Activated naive CD8-positive, alpha-beta T cell treated with anti-CD3 and anti-CD28 coated beads for 36 hours (primary cell): ENCODE measurements at regions not wholly inside any gene's neighbourhood (a gene's known extent, or its start where the extent isn't known, plus 50 kb on each side); places are given as distances from the start of the nearest gene placed in this dataset.
"Not testable (repeated sequence)": the region's sequence is repeated elsewhere in the genome, so short reads cannot be mapped to it uniquely, and the experiment has no call there.

ENCODE experiments used
- DNase-seq: peaks from one replicate; pipeline ENCODE4 v3.0.0; 2021
- H3K27ac Mint-ChIP-seq: one replicate; pipeline ENCODE4 v1.8.0; 2022; ENCODE audit warnings: mild to moderate bottlenecking, moderate library complexity, mixed read lengths
- H3K27me3 Mint-ChIP-seq: one replicate; pipeline ENCODE4 v1.8.0; 2022; ENCODE audit warnings: mild to moderate bottlenecking, mixed read lengths
- H3K36me3 Mint-ChIP-seq: one replicate; pipeline ENCODE4 v1.8.0; 2021; ENCODE audit warnings: mild to moderate bottlenecking, mixed read lengths
- H3K4me1 Mint-ChIP-seq: one replicate; pipeline ENCODE4 v1.8.0; 2021; ENCODE audit warnings: mixed read lengths
- H3K4me3 Mint-ChIP-seq: one replicate; pipeline ENCODE4 v1.8.0; 2022; ENCODE audit warnings: mild to moderate bottlenecking, moderate library complexity, mixed read lengths
- H3K9me3 Mint-ChIP-seq: one replicate; pipeline ENCODE4 v1.8.0; 2022; ENCODE audit warnings: mixed read lengths

- H3K36me3 Mint-ChIP-seq, H3K27ac Mint-ChIP-seq, H3K27me3 Mint-ChIP-seq, DNase-seq, H3K4me1 Mint-ChIP-seq, H3K4me3 Mint-ChIP-seq, H3K9me3 Mint-ChIP-seq: not testable (repeated sequence)
Observed at GRCh38 chr1:149218080-149218988, 115.0 kb upstream of the NBPF9 start.

GRCh38 chr1:149219539-149219938 is 116.2 kb upstream of the NBPF9 start:
- H3K27me3 Mint-ChIP-seq, H3K27ac Mint-ChIP-seq, H3K4me3 Mint-ChIP-seq, H3K36me3 Mint-ChIP-seq, DNase-seq, H3K9me3 Mint-ChIP-seq, H3K4me1 Mint-ChIP-seq: not testable (repeated sequence)

GRCh38 chr1:149220463-149221074 is 117.2 kb upstream of the NBPF9 start:
- not testable (repeated sequence) for DNase-seq, H3K27me3 Mint-ChIP-seq, H3K4me1 Mint-ChIP-seq, H3K27ac Mint-ChIP-seq, H3K4me3 Mint-ChIP-seq, H3K9me3 Mint-ChIP-seq, H3K36me3 Mint-ChIP-seq

GRCh38 chr1:149227933-149228665 is 124.7 kb upstream of the NBPF9 start:
- not testable (repeated sequence) for H3K9me3 Mint-ChIP-seq, H3K27me3 Mint-ChIP-seq, H3K36me3 Mint-ChIP-seq, DNase-seq, H3K27ac Mint-ChIP-seq, H3K4me3 Mint-ChIP-seq, H3K4me1 Mint-ChIP-seq

GRCh38 chr1:149228672-149229585 is 125.6 kb upstream of the NBPF9 start:
- not testable (repeated sequence) for H3K36me3 Mint-ChIP-seq, DNase-seq, H3K4me1 Mint-ChIP-seq, H3K27me3 Mint-ChIP-seq, H3K27ac Mint-ChIP-seq, H3K9me3 Mint-ChIP-seq, H3K4me3 Mint-ChIP-seq

GRCh38 chr1:149229813-149230212 is 126.5 kb upstream of the NBPF9 start:
- not testable (repeated sequence) for H3K4me1 Mint-ChIP-seq, H3K27ac Mint-ChIP-seq, DNase-seq, H3K9me3 Mint-ChIP-seq, H3K4me3 Mint-ChIP-seq, H3K36me3 Mint-ChIP-seq, H3K27me3 Mint-ChIP-seq

- not testable (repeated sequence) for H3K4me1 Mint-ChIP-seq, H3K27ac Mint-ChIP-seq, H3K4me3 Mint-ChIP-seq, H3K27me3 Mint-ChIP-seq, H3K36me3 Mint-ChIP-seq, DNase-seq, H3K9me3 Mint-ChIP-seq
Observed at GRCh38 chr1:149234926-149235914, 131.9 kb upstream of the NBPF9 start.

GRCh38 chr1:149237515-149237914 is 134.2 kb upstream of the NBPF9 start:
- H3K4me3 Mint-ChIP-seq, H3K4me1 Mint-ChIP-seq, H3K27ac Mint-ChIP-seq, H3K36me3 Mint-ChIP-seq, H3K9me3 Mint-ChIP-seq, DNase-seq, H3K27me3 Mint-ChIP-seq: not testable (repeated sequence)

GRCh38 chr1:149239897-149240508 is 136.7 kb upstream of the NBPF9 start:
- H3K4me1 Mint-ChIP-seq, H3K27ac Mint-ChIP-seq, H3K9me3 Mint-ChIP-seq, DNase-seq, H3K4me3 Mint-ChIP-seq, H3K36me3 Mint-ChIP-seq, H3K27me3 Mint-ChIP-seq: not testable (repeated sequence)

GRCh38 chr1:149240530-149240929 is 137.2 kb upstream of the NBPF9 start:
- not testable (repeated sequence) for H3K4me1 Mint-ChIP-seq, H3K4me3 Mint-ChIP-seq, H3K9me3 Mint-ChIP-seq, DNase-seq, H3K36me3 Mint-ChIP-seq, H3K27me3 Mint-ChIP-seq, H3K27ac Mint-ChIP-seq

GRCh38 chr1:149241272-149241671 is 137.9 kb upstream of the NBPF9 start:
- H3K36me3 Mint-ChIP-seq, H3K4me1 Mint-ChIP-seq, H3K27ac Mint-ChIP-seq, DNase-seq, H3K9me3 Mint-ChIP-seq, H3K27me3 Mint-ChIP-seq, H3K4me3 Mint-ChIP-seq: not testable (repeated sequence)

- not testable (repeated sequence) for H3K27ac Mint-ChIP-seq, H3K9me3 Mint-ChIP-seq, DNase-seq, H3K36me3 Mint-ChIP-seq, H3K4me3 Mint-ChIP-seq, H3K27me3 Mint-ChIP-seq, H3K4me1 Mint-ChIP-seq
Observed at GRCh38 chr1:149243572-149243971, 140.2 kb upstream of the NBPF9 start.

GRCh38 chr1:149244621-149245020 is 141.3 kb upstream of the NBPF9 start:
- not testable (repeated sequence) for H3K4me3 Mint-ChIP-seq, H3K9me3 Mint-ChIP-seq, H3K27ac Mint-ChIP-seq, H3K36me3 Mint-ChIP-seq, H3K27me3 Mint-ChIP-seq, H3K4me1 Mint-ChIP-seq, DNase-seq

GRCh38 chr1:149246212-149246611 is 142.9 kb upstream of the NBPF9 start:
- not testable (repeated sequence) for H3K4me1 Mint-ChIP-seq

More at GRCh38 chr1:149246212-149246611, 142.9 kb upstream of the NBPF9 start:
- not testable (repeated sequence) for H3K4me3 Mint-ChIP-seq, H3K27ac Mint-ChIP-seq, H3K36me3 Mint-ChIP-seq, H3K27me3 Mint-ChIP-seq, H3K9me3 Mint-ChIP-seq, DNase-seq
